Iris pigment epithelial cell (primary cell): ENCODE measurements at regions not wholly inside any gene's neighbourhood (a gene's known extent, or its start where the extent isn't known, plus 50 kb on each side); places are given as distances from the start of the nearest gene placed in this dataset.
A peak's percentile ranks its signal among the peaks of the same experiment; 100 is the strongest.

Source experiments
- DNase-seq: peaks from one replicate; pipeline ENCODE4 v3.0.0-alpha.2; 2011; ENCODE audit warnings: low read depth

- peak; percentile 43 for DNase-seq
Observed at GRCh38 chr4:144903953-144904711, 193.9 kb downstream of the ANAPC10 start.

DNA sequence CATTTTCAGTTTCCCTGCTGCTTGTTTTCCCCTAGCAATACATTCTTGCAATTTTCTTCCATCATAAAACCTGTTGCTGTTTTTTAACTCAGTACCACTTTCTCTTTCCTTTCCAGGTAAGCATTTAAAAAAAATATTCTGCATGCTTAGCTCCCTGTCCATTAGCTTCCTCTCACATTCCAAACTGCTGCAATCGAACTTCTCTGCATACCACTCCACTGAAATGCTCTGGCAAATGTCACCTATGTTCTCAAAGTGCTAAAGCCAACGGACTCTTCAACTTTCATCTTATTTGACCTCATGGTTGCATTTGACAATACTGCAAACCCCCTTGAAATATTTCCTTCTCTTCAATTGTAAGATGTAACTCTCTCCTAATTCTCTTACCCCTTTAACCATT, 192.7 kb downstream of the ANAPC10 start:
- DNase-seq = no peak

- DNase-seq = peak; percentile 60
Observed at GRCh38 chr4:144906181-144906925, 191.6 kb downstream of the ANAPC10 start.

DNA sequence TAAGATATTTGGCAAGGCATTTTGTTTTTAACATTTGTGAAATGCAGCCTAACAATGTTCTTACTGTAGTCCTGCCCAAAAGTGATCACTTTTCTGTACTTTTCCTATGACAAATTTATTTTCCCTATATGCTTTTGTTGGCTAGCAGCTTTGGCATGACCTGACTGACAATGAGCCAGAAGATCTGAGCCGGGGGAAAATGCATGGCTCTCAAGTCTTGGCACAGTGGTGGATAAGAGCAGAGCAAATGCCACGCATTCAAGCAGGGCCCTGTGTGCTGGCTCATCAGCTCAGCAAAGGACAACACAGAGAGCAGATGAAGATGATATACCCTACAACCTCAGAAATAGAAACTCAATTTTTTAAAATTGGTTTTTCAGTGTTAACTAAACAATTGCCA, 187.3 kb downstream of the ANAPC10 start:
- DNase-seq = no peak
